PC-3 (cell line): ENCODE measurements at regions not wholly inside any gene's neighbourhood (a gene's known extent, or its start where the extent isn't known, plus 50 kb on each side); places are given as distances from the start of the nearest gene placed in this dataset.

Experiments used
- CTCF ChIP-seq: fragments of 300-600 bp; sonication (generic); conservative IDR thresholded peaks from 2 replicates; pipeline ENCODE4 v1.5.1; 2017; ENCODE audit warnings: antibody characterized with exemption, low read depth, mild to moderate bottlenecking, low read length
- EZH2 ChIP-seq: fragments of 300-600 bp; sonication (generic); IDR thresholded peaks from one replicate; pipeline ENCODE4 v1.6.1; 2017; ENCODE audit warnings: antibody characterized with exemption, mild to moderate bottlenecking, low read length; ENCODE audit not compliant: unreplicated experiment
- EZH2phosphoT487 ChIP-seq: fragments of 300-600 bp; sonication (generic); IDR thresholded peaks from 2 replicates; pipeline ENCODE4 v1.6.1; 2018; ENCODE audit warnings: mild to moderate bottlenecking, antibody characterized with exemption, low read length, borderline replicate concordance

GRCh38 chr3:155022896-155023295, 57.2 kb upstream of the MME start:
- TF ChIP-seq EZH2: no peak
- TF ChIP-seq CTCF: no peak
- TF ChIP-seq EZH2phosphoT487: no peak
